Thyroid gland (tissue), 4 donors: ENCODE measurements at regions not wholly inside any gene's neighbourhood (a gene's known extent, or its start where the extent isn't known, plus 50 kb on each side); places are given as distances from the start of the nearest gene placed in this dataset.

ENCODE experiments used
- POLR2A ChIP-seq, 2 donors: fragments of 450-650 bp; IDR thresholded peaks; one replicate each; pipeline ENCODE4 v1.6.1; 2017; ENCODE audit warnings: antibody characterized with exemption in 2 of 2, mild to moderate bottlenecking in 2 of 2, moderate library complexity in 1 of 2
- TF ChIP-seq, protein P1 (sequence below), 6 experiments: fragments of 200-600 bp in 3 of 6; fragments of 450-650 bp in 3 of 6; sonication (generic) in 3 of 6; IDR thresholded peaks; one replicate each; pipeline ENCODE4 v1.5.1; 2016 to 2019; ENCODE audit warnings: antibody characterized with exemption in 6 of 6, mild to moderate bottlenecking in 2 of 6, inconsistent platforms in 1 of 6, moderate library complexity in 1 of 6

DNA sequence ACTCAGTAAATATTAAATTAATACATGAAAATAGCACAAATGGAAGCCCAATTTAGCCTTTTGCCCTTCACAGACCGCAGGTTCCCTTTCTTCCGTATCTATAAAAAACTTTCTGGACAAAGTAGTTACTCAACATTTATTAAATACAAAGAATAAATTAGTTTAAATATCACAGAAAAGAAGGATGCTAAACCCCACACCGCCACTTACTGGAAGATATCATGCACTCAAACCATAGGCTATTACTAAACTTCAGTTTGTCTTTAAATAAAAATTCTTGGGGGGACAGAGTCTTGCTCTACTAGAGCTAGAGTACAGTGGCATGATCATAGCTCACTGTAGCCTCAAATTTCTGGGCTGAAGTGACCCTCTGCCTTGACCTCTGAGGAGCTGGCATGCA lies 120.7 kb upstream of the FHL2 start:
- TF ChIP-seq, protein P1, sequence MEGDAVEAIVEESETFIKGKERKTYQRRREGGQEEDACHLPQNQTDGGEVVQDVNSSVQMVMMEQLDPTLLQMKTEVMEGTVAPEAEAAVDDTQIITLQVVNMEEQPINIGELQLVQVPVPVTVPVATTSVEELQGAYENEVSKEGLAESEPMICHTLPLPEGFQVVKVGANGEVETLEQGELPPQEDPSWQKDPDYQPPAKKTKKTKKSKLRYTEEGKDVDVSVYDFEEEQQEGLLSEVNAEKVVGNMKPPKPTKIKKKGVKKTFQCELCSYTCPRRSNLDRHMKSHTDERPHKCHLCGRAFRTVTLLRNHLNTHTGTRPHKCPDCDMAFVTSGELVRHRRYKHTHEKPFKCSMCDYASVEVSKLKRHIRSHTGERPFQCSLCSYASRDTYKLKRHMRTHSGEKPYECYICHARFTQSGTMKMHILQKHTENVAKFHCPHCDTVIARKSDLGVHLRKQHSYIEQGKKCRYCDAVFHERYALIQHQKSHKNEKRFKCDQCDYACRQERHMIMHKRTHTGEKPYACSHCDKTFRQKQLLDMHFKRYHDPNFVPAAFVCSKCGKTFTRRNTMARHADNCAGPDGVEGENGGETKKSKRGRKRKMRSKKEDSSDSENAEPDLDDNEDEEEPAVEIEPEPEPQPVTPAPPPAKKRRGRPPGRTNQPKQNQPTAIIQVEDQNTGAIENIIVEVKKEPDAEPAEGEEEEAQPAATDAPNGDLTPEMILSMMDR (IDR thresholded peaks at IDR 0.05): no peak
- no peak for TF ChIP-seq POLR2A (IDR thresholded peaks at IDR 0.05)
